GM23248 (cell line): ENCODE measurements at regions not wholly inside any gene's neighbourhood (a gene's known extent, or its start where the extent isn't known, plus 50 kb on each side); places are given as distances from the start of the nearest gene placed in this dataset.

Experiments
- DNase-seq: peaks from one replicate; pipeline ENCODE4 v3.0.0-alpha.2; 2015
- H2AFZ ChIP-seq: fragments of 200-600 bp; sonication (generic); 2 replicates; pipeline ENCODE4 v1.6.1; 2016; ENCODE audit warnings: antibody characterized with exemption
- H3F3A ChIP-seq: fragments of 200-600 bp; sonication (generic); 2 replicates; pipeline ENCODE4 v1.6.1; 2016; ENCODE audit warnings: mild to moderate bottlenecking, antibody characterized with exemption, mixed run types; ENCODE audit not compliant: insufficient read depth
- H3K27ac ChIP-seq: fragments of 200-600 bp; sonication (generic); 2 replicates; pipeline ENCODE4 v1.5.1; 2016; ENCODE audit warnings: mild to moderate bottlenecking
- H3K27me3 ChIP-seq: fragments of 200-600 bp; sonication (generic); replicated peaks from 2 replicates; pipeline ENCODE4 v1.6.1; 2016; ENCODE audit warnings: mild to moderate bottlenecking; ENCODE audit not compliant: insufficient read depth
- H3K36me3 ChIP-seq: fragments of 200-600 bp; sonication (generic); 2 replicates; pipeline ENCODE4 v1.6.1; 2016; ENCODE audit warnings: low read depth, mild to moderate bottlenecking
- H3K4me1 ChIP-seq: fragments of 200-600 bp; sonication (generic); 2 replicates; pipeline ENCODE4 v1.6.1; 2016; ENCODE audit warnings: mild to moderate bottlenecking; ENCODE audit not compliant: insufficient read depth
- H3K4me2 ChIP-seq: fragments of 200-600 bp; sonication (generic); one replicate; pipeline ENCODE4 v1.6.1; 2016; ENCODE audit warnings: mild to moderate bottlenecking; ENCODE audit not compliant: unreplicated experiment
- H3K4me3 ChIP-seq: fragments of 200-600 bp; sonication (generic); 2 replicates; pipeline ENCODE4 v1.5.1; 2016; ENCODE audit warnings: mild to moderate bottlenecking
- H3K79me2 ChIP-seq: fragments of 200-600 bp; sonication (generic); 2 replicates; pipeline ENCODE4 v1.6.1; 2016; ENCODE audit warnings: mild to moderate bottlenecking; ENCODE audit not compliant: insufficient read depth
- H3K9ac ChIP-seq: fragments of 200-600 bp; sonication (generic); 2 replicates; pipeline ENCODE4 v1.6.1; 2016; ENCODE audit warnings: mild to moderate bottlenecking
- H3K9me2 ChIP-seq: fragments of 200-600 bp; sonication (generic); 2 replicates; pipeline ENCODE4 v1.6.1; 2016; ENCODE audit warnings: mixed run types, mild to moderate bottlenecking, moderate library complexity; ENCODE audit not compliant: insufficient read depth
- H3K9me3 ChIP-seq: fragments of 200-600 bp; sonication (generic); one replicate; pipeline ENCODE4 v1.6.1; 2017; ENCODE audit warnings: low read depth
- H4K20me1 ChIP-seq: fragments of 200-600 bp; sonication (generic); 2 replicates; pipeline ENCODE4 v1.6.0; 2016; ENCODE audit not compliant: insufficient read depth
- EZH2 ChIP-seq: fragments of 200-600 bp; sonication (generic); IDR thresholded peaks from 2 replicates; pipeline ENCODE4 v1.6.1; 2018; ENCODE audit warnings: antibody characterized with exemption, mild to moderate bottlenecking; ENCODE audit not compliant: insufficient read depth, poor library complexity, severe bottlenecking
- EZH2phosphoT487 ChIP-seq: fragments of 200-600 bp; sonication (generic); IDR thresholded peaks from 2 replicates; pipeline ENCODE4 v1.6.1; 2018; ENCODE audit warnings: antibody characterized with exemption, moderate library complexity, mild to moderate bottlenecking, low read depth; ENCODE audit not compliant: insufficient read depth
- WGBS, 2 experiments: methylation state at CpG; one replicate each; pipeline ENCODE4 v1.1.6; 2015 to 2017; ENCODE audit warnings: low lambda C conversion rate in 2 of 2, low coverage in 1 of 2; ENCODE audit errors: missing lambda C conversion rate in 2 of 2; 5-methylcytosine and 5-hydroxymethylcytosine counted together
- in situ Hi-C: fragments of 300-500 bp; cut with MboI; formaldehyde crosslinking; loops from 2 replicates; pipeline ENCODE4 v1.15.0; 2020

DNA sequence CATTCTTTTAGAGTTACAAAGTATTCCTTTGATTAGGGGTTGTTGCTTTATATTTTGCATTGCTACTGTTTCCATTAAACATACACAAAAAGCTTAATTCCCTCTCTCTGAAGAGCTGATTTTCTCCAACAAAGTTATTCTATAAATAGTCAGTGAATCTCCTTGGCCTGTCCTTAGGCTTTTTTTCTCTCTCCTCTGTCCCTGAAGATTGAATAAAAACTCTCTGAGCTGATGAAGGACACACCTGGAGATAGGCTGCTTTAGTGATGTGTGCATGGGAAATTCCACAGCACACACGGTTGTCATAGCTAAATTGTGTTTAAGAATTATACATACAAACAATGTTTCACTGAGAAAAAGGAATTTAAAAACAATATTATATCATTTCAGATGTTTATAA lies 90.5 kb upstream of the TMEM106B start:
- Histone ChIP-seq H4K20me1 (no peaks in the 10 kb centered on the region), H3K36me3 (no peaks in the 10 kb centered on the region), H3K4me2 (no peak overlapping the region), H3K9me2 (no peaks in the 10 kb centered on the region), H3K79me2 (no peaks in the 10 kb centered on the region), H3F3A (no peaks in the 10 kb centered on the region), H3K9ac (no peak overlapping the region), H2AFZ (no peak overlapping the region), H3K4me1 (no peaks in the 10 kb centered on the region), H3K27ac (no peak overlapping the region), H3K9me3 (no peaks in the 10 kb centered on the region), H3K4me3 (no peak overlapping the region), H3K27me3 (no peaks in the 10 kb centered on the region)
- 0 to 2% methylated on average over 1 of the region's 1 CpG for WGBS, 2 experiments
- no peak for DNase-seq
- in situ Hi-C loops: no loop called here
- TF ChIP-seq EZH2: no peak
- no peak for TF ChIP-seq EZH2phosphoT487

DNA sequence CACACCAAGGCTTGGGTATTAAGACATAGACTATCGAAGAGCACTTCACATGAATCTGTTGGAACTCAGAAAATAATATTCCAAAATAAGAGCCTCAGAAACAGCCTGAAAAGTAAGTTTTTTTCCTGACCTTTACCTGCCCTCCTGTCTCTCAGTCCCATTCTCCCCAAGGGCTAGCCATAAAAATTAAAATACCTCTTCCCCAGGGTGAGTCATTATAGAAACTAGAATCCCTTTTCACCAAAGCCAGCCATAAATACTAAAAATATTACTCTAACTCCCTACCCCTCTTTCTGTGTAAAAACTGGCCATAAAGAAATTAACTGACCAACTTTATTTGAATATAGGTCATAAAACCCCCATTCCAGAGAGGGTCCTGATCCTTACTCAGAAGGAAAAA lies 87.9 kb upstream of the TMEM106B start:
- TF ChIP-seq EZH2phosphoT487: no peak
- TF ChIP-seq EZH2: no peak
- in situ Hi-C loops: no loop called here
- H3F3A ChIP-seq: no peaks in the 10 kb centered on the region

DNA sequence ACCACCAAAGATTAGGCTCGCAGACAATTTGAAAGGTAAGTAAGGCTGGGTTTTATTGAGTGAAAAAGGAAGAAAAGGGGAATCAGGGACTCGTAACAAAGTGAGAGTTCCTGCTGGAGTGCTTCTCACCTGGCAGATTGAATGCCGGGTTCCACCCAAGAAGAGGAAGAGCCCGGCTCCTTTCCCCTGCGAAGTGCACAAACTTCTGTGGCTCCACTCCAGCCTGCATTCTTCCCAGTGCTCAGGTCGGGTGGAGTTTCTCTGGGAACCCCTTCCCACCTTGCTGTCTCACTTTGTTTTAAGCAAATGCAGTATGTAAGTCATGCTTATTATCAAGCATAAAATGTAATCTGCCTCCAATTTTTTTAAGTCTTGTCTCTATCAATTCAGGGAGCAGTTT lies 87.1 kb upstream of the TMEM106B start:
- in situ Hi-C loops: no loop called here
- no peak for TF ChIP-seq EZH2phosphoT487
- no peak for TF ChIP-seq EZH2

More for the DNA sequence above, 87.9 kb upstream of the TMEM106B start:
- H3K27ac ChIP-seq: no peak overlapping the region
- H3K27me3 ChIP-seq: no peaks in the 10 kb centered on the region
- H3K9me2 ChIP-seq: no peaks in the 10 kb centered on the region
- no peaks in the 10 kb centered on the region for H3K36me3 ChIP-seq
- no peaks in the 10 kb centered on the region for H3K4me1 ChIP-seq
- no peaks in the 10 kb centered on the region for H4K20me1 ChIP-seq
- no peak overlapping the region for H3K4me2 ChIP-seq
- no peaks in the 10 kb centered on the region for H3K9me3 ChIP-seq
- H3K4me3 ChIP-seq: no peak overlapping the region
- no peaks in the 10 kb centered on the region for H3K79me2 ChIP-seq
- WGBS, 2 experiments: 11 to 23% methylated on average over 1 of the region's 1 CpG
- no peak overlapping the region for H2AFZ ChIP-seq
- DNase-seq: no peak
- no peak overlapping the region for H3K9ac ChIP-seq

DNA sequence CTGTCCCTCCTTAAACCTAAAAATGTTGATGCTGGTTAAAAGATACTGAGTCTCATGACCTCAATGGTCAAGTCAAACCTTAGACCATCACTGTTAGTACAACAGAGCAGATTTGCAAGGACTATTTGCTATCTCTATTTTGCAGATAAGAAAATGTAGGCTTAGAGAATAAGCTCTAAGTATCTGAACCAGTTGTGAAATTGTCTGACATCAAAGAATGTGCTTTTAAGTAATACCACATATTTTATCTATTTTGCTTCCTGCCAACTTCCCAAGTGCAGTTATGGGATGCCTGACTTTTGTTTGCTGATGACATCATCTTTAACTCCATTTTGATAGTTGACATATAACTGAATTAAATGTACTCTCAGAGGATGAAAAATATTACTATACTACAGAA lies 83.6 kb upstream of the TMEM106B start:
- H3K27me3 ChIP-seq: no peaks in the 10 kb centered on the region
- no peaks in the 10 kb centered on the region for H4K20me1 ChIP-seq
- H3K4me1 ChIP-seq: no peaks in the 10 kb centered on the region
- DNase-seq: no peak
- no peaks in the 10 kb centered on the region for H3K9me2 ChIP-seq
- no peaks in the 10 kb centered on the region for H3F3A ChIP-seq
- TF ChIP-seq EZH2phosphoT487 (no peak), EZH2 (no peak)
- H3K36me3 ChIP-seq: no peaks in the 10 kb centered on the region
- H3K9me3 ChIP-seq: no peaks in the 10 kb centered on the region
- H3K4me3 ChIP-seq: no peak overlapping the region
- no peaks in the 10 kb centered on the region for H3K79me2 ChIP-seq
- in situ Hi-C loops: no loop called here
- H3K4me2 ChIP-seq: no peak overlapping the region
- no peak overlapping the region for H3K27ac ChIP-seq
- H2AFZ ChIP-seq: no peak overlapping the region
- no peak overlapping the region for H3K9ac ChIP-seq

More for the DNA sequence above, 87.1 kb upstream of the TMEM106B start:
- Histone ChIP-seq H3K79me2 (no peaks in the 10 kb centered on the region), H3K9me3 (no peaks in the 10 kb centered on the region), H3K9me2 (no peaks in the 10 kb centered on the region), H3K27me3 (no peaks in the 10 kb centered on the region), H2AFZ (no peak overlapping the region), H3K9ac (no peak overlapping the region), H3K4me3 (no peak overlapping the region), H4K20me1 (no peaks in the 10 kb centered on the region), H3K36me3 (no peaks in the 10 kb centered on the region), H3K27ac (no peak overlapping the region), H3K4me2 (no peak overlapping the region), H3K4me1 (no peaks in the 10 kb centered on the region), H3F3A (no peaks in the 10 kb centered on the region)
- no peak for DNase-seq
- WGBS, 2 experiments: 15 to 24% methylated on average over 6 of the region's 6 CpGs

DNA sequence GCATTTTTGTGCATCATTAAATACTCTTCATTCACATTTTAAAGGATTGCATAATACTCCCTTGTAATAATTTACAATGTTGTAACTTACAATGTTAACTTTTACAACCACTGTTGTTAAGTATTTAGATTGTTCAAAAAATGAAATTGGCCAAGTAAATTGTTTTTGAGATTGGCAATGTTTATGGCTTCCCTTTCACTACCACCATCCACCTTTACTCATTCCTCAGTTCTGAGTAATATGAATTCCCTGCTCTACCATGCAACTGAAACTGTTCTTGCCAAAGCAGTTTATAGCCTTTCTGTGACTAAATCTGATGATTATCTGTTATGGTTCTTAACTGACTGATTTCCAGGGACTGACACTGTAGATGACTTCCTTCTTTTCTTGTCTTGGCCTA lies 80.5 kb upstream of the TMEM106B start:
- TF ChIP-seq EZH2phosphoT487: no peak
- TF ChIP-seq EZH2: no peak
- no peak overlapping the region for H2AFZ ChIP-seq

More for the DNA sequence above, 80.5 kb upstream of the TMEM106B start:
- H3K4me3 ChIP-seq: no peak overlapping the region
- in situ Hi-C loops: no loop called here
- H4K20me1 ChIP-seq: no peaks in the 10 kb centered on the region
- H3K9me3 ChIP-seq: no peaks in the 10 kb centered on the region
- H3F3A ChIP-seq: no peaks in the 10 kb centered on the region
- no peaks in the 10 kb centered on the region for H3K79me2 ChIP-seq
- no peak overlapping the region for H3K27ac ChIP-seq
- no peaks in the 10 kb centered on the region for H3K27me3 ChIP-seq
- H3K4me1 ChIP-seq: no peaks in the 10 kb centered on the region
- no peaks in the 10 kb centered on the region for H3K36me3 ChIP-seq
- H3K4me2 ChIP-seq: no peak overlapping the region
- no peak overlapping the region for H3K9ac ChIP-seq
- H3K9me2 ChIP-seq: no peaks in the 10 kb centered on the region
- DNase-seq: no peak
